ENCODE measurements at regions not wholly inside any gene's neighbourhood (a gene's known extent, or its start where the extent isn't known, plus 50 kb on each side); places are given as distances from the start of the nearest gene placed in this dataset.

- TF ChIP-seq CTCF (IDR thresholded peaks at IDR 0.05; ENCODE audit: low read depth, low read length, missing input control): no peak
- no peak for TF ChIP-seq EGR1 (IDR thresholded peaks at IDR 0.05; ENCODE audit: low read depth in 2 of 2)
- TF ChIP-seq YY1 (IDR thresholded peaks at IDR 0.05): no peak
- TF ChIP-seq ZBTB33 (IDR thresholded peaks at IDR 0.05): no peak
- no peak for TF ChIP-seq MAX (IDR thresholded peaks at IDR 0.05)
- no peak for TF ChIP-seq REST (IDR thresholded peaks at IDR 0.05)
- TF ChIP-seq ATF3 (IDR thresholded peaks at IDR 0.05): no peak
- TF ChIP-seq RAD21 (IDR thresholded peaks at IDR 0.05): no peak
- TF ChIP-seq SP1 (IDR thresholded peaks at IDR 0.05): no peak
- no peak for TF ChIP-seq JUND (IDR thresholded peaks at IDR 0.05)
- no peak for TF ChIP-seq TAF1 (conservative IDR thresholded peaks at IDR 0.05)
- TF ChIP-seq FOXA1 (IDR thresholded peaks at IDR 0.05): no peak
- TF ChIP-seq HNF4G (IDR thresholded peaks at IDR 0.05): no peak
Measured at GRCh38 chr11:116100016-116100415, 595.8 kb upstream of the CADM1 start.
